Fibroblast of mammary gland (primary cell): ENCODE measurements at regions not wholly inside any gene's neighbourhood (a gene's known extent, or its start where the extent isn't known, plus 50 kb on each side); places are given as distances from the start of the nearest gene placed in this dataset.
"Not testable (repeated sequence)": the region's sequence is repeated elsewhere in the genome, so short reads cannot be mapped to it uniquely, and the experiment has no call there.

Experiments used
- DNase-seq: peaks from one replicate; pipeline ENCODE4 v3.0.0-alpha.2; 2010; ENCODE audit warnings: low read depth
- H3K4me3 ChIP-seq: 2 replicates; pipeline ENCODE4 v1.5.1; 2011; ENCODE audit warnings: low read depth, mild to moderate bottlenecking, low read length, moderate library complexity; ENCODE audit not compliant: control insufficient read depth
- TF ChIP-seq, protein P1 (sequence below): conservative IDR thresholded peaks from 2 replicates; pipeline ENCODE4 v1.5.1; 2011; ENCODE audit warnings: low read depth, low read length, inconsistent platforms; ENCODE audit not compliant: control insufficient read depth, insufficient read depth

DNA sequence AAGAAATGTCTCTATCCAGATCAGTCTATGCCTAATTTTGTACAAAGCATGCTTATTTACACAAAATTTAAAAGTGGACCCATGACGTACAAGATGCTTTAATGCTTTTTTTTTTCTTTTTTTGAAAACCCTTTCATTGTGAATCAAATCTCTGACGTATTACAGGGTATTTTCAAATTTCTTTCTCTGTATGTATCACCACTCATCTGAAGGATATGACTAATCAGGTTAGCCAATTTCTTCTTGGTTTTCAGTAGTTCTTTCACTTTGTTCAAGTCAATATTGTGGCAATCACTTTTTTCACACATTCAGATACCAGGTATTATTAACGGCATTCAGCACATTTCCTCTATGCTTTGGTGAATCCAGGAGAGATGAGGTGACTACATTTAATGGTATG is 685.3 kb downstream of the TRHDE start:
- no peak for DNase-seq
- TF ChIP-seq, protein P1, sequence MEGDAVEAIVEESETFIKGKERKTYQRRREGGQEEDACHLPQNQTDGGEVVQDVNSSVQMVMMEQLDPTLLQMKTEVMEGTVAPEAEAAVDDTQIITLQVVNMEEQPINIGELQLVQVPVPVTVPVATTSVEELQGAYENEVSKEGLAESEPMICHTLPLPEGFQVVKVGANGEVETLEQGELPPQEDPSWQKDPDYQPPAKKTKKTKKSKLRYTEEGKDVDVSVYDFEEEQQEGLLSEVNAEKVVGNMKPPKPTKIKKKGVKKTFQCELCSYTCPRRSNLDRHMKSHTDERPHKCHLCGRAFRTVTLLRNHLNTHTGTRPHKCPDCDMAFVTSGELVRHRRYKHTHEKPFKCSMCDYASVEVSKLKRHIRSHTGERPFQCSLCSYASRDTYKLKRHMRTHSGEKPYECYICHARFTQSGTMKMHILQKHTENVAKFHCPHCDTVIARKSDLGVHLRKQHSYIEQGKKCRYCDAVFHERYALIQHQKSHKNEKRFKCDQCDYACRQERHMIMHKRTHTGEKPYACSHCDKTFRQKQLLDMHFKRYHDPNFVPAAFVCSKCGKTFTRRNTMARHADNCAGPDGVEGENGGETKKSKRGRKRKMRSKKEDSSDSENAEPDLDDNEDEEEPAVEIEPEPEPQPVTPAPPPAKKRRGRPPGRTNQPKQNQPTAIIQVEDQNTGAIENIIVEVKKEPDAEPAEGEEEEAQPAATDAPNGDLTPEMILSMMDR = no peak
- H3K4me3 ChIP-seq = no peak overlapping the region

DNA sequence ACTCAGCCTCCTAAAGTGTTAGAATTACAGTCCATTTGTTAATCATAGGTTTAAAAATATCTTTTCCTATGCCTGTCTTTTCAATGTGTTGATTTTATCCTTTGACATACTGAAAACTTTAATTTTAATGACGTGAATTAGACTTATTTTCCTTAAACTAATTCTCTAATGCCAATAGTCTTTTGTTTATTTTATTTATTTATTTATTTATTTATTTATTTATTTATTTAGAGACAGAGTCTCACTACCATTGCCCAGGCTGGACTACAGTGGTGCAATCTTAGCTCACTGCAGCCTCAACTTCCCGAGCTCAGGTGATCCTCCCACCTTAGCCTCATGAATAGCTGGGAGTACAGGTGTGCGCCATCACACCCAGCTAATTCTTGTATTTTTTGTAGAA is 694.5 kb downstream of the TRHDE start:
- no peak overlapping the region for H3K4me3 ChIP-seq
- no peak for DNase-seq
- TF ChIP-seq, protein P1 = no peak

DNA sequence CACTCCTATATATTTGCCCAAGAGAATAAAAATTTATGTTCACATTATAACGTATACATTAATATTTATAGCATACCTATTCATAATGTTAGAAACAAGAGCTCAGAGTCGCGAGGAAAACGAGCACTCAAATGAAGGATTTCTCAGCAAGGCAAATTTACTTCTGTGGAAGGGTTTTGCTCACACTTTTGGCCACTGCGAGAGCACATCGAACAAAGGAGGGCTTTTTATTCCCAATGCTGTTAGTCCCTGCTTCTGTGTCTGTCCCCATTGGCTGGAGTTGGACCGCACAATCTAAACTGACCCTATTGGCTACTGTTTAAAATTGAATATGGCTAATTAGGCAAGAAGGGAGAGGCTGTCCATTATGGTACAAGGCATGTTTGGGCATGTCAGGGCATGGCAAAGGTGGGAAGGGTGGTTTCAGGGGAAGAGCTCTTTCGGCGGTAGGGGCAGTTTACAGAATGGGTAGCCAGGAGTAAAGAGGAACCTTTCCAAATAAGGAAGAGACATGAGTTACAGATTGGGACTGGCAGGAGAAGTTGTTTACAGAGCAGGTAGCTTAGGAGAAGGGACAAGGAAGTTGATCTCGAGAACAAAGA is 702.9 kb downstream of the TRHDE start:
- no peak overlapping the region for H3K4me3 ChIP-seq
- TF ChIP-seq, protein P1 = no peak
- DNase-seq = no peak

DNA sequence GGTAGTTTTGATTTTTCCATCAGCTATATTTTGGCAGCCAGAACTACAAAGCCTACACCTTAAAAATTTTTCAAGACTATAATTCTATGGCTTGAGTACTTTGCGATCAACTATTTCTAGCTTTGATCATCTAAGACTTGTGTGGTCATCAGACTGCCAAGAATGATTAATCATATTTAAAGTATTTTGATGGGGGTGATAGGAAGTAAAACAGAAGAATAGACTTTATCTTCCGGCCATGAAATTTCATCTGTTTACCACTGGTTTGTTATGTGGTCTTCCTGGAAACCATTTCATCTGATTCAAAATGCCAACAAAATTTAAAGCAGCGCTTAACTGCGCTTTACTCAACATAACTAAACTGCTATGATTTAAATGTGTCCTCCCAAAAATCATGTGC is 706.8 kb downstream of the TRHDE start:
- no peak for DNase-seq
- TF ChIP-seq, protein P1 = no peak
- no peak overlapping the region for H3K4me3 ChIP-seq

DNA sequence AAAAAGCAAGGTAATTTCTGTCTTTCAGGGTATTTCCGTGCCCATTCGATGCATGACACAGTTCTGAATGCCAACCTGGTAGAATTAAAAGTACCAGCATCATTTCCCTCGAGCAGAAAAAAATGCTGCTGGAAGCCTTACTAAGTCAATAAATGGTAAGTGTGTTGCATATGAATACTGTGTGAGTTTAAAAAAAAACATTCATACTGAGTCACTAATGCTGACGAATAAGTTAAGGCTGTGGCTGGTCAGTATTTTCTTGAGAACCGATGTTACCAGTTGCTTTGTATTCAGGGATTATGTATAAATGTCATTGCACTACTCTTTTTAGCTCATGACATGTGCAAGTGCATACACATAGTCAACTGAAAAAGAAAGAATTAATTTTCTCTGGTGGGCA is 710.2 kb downstream of the TRHDE start:
- TF ChIP-seq, protein P1 = no peak
- no peak for DNase-seq
- no peak overlapping the region for H3K4me3 ChIP-seq

DNA sequence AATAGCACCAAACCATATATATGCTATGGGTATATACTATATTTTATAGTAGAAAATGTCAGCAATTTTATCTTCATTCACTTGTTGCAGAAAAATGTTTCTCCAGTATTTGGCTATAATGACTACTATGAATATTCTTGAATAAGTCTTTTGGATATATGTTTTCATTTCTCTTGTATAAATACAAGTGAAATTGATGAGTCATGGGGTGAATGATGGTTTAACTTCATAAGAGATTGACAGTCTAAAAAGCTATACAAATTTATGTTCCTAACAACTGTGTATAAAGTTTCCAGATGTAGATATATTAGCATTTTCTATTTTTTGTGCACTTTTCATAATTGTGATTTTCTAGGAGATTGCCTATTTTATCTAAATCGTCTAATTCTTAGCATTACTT is 714.8 kb downstream of the TRHDE start:
- DNase-seq = no peak
- TF ChIP-seq, protein P1 = no peak
- no peak overlapping the region for H3K4me3 ChIP-seq

DNA sequence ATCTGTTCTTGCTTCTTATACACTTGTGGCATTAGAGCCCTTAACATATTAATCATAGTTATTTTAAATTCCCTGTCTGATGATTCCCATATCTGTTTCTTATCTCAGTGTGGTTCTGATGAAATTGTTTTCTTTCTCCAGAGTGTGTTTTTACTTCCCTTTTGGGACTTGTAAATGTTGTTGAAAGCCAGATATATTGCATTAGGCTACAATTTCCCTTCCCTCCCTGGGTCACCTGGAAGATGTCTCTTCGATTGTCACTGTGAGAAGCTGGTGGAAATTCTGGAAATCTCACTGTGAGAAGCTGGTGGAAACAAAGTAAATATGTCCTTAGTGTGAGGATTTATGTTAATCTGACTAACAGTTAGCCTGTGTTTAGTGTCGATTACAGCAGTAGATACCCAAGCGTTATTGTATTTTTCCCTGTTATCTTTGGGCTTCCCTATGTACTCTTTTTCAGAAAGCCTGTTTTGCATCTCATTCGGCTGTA is 717.3 kb downstream of the TRHDE start:
- TF ChIP-seq, protein P1 = no peak
- H3K4me3 ChIP-seq = no peak overlapping the region
- DNase-seq = no peak

DNA sequence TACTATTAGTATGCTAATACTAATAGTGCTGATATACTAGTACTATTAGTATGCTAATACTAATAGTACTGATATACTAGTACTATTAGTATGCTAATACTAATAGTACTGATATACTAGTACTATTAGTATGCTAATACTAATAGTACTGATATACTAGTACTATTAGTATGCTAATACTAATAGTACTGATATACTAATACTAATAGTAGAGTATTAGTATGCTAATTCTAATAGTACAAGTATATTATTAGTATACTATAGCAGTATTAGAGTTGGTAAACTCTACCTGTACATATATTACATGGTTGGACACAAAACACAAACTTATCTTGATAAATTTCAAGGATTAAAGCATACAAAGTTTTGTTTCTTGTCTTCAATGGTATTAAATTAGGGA is 722.9 kb downstream of the TRHDE start:
- DNase-seq, H3K4me3 ChIP-seq: not testable (repeated sequence)
